HFF-Myc (cell line): ENCODE measurements at regions not wholly inside any gene's neighbourhood (a gene's known extent, or its start where the extent isn't known, plus 50 kb on each side); places are given as distances from the start of the nearest gene placed in this dataset.

Experiments used
- DNase-seq: peaks from one replicate; pipeline ENCODE4 v3.0.0-alpha.2; 2011; ENCODE audit warnings: low read depth; ENCODE audit errors: extremely low read depth
- H3K4me3 ChIP-seq: replicated peaks from 2 replicates; pipeline ENCODE4 v1.5.1; 2011; ENCODE audit warnings: low read depth, mild to moderate bottlenecking, control low read depth, low read length
- TF ChIP-seq, protein P1 (sequence below): IDR thresholded peaks from 2 replicates; pipeline ENCODE4 v1.5.1; 2012; ENCODE audit warnings: mild to moderate bottlenecking, low read depth, low read length, control low read depth; ENCODE audit errors: missing control alignments

DNA sequence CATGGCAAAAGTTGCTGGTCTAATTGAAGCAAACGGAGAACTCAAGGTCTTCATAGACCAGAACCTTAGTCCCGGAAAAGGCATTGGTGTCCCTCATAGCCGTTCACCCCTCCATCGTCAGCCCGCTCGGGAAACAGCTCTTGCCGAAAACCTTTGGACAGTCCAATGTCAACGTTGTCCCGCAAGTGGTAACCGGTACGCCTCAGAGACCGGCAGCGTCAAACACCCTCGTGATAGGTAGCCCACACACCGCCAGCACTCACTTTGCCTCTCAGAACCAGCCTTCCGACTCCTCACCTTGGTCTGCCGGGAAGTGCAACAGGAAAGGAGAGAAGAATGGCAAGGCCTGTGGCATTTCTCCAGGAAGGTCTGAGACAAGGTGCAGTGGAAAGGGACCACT is 351.3 kb upstream of the CAMK1G start:
- no peak overlapping the region for H3K4me3 ChIP-seq
- DNase-seq, result no peak
- TF ChIP-seq, protein P1, sequence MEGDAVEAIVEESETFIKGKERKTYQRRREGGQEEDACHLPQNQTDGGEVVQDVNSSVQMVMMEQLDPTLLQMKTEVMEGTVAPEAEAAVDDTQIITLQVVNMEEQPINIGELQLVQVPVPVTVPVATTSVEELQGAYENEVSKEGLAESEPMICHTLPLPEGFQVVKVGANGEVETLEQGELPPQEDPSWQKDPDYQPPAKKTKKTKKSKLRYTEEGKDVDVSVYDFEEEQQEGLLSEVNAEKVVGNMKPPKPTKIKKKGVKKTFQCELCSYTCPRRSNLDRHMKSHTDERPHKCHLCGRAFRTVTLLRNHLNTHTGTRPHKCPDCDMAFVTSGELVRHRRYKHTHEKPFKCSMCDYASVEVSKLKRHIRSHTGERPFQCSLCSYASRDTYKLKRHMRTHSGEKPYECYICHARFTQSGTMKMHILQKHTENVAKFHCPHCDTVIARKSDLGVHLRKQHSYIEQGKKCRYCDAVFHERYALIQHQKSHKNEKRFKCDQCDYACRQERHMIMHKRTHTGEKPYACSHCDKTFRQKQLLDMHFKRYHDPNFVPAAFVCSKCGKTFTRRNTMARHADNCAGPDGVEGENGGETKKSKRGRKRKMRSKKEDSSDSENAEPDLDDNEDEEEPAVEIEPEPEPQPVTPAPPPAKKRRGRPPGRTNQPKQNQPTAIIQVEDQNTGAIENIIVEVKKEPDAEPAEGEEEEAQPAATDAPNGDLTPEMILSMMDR, result no peak

GRCh38 chr1:209232759-209233158 is 350.8 kb upstream of the CAMK1G start:
- TF ChIP-seq, protein P1, result no peak
- no peak for DNase-seq
- H3K4me3 ChIP-seq, result no peak overlapping the region

DNA sequence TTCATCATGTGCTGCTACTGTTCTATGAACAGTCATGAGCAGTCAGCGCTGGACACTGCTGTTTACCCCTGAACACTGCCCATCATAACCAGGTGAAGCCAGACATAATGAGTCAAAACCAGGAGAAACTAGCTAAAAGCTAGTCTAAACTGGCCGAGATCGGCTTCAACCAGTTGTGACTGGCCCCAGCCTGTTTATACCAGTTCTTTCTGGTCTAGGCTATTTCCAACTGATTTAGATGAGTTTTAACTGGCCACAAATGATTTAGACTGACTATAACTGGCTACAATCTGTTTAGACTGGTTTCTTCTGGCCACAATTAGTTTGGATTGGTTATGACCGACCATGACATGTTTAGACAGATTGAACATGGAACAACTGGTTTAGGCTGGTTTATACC is 348.3 kb upstream of the CAMK1G start:
- TF ChIP-seq, protein P1, result no peak
- no peak overlapping the region for H3K4me3 ChIP-seq

DNA sequence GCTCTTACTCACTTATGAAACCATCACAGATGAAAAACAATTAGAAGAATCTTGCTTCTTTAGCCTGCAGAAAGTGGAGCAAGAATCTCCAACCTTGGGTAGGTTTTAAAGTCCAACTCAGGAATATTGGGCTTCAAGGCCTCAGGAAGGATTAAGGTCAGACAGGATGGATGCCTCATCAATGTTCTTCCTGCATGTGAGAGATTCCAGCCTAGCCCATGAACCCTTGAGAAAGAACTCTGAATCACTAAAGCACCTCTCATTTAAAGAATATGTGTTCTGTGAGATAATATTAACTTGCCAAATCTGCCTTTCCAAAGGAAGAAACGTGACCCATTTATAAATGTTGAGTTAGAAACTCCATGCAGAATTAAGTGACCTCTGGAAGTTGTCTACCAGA is 345.2 kb upstream of the CAMK1G start:
- TF ChIP-seq, protein P1, result no peak
- DNase-seq, result no peak

More for the DNA sequence above, 348.3 kb upstream of the CAMK1G start:
- DNase-seq, result no peak

DNA sequence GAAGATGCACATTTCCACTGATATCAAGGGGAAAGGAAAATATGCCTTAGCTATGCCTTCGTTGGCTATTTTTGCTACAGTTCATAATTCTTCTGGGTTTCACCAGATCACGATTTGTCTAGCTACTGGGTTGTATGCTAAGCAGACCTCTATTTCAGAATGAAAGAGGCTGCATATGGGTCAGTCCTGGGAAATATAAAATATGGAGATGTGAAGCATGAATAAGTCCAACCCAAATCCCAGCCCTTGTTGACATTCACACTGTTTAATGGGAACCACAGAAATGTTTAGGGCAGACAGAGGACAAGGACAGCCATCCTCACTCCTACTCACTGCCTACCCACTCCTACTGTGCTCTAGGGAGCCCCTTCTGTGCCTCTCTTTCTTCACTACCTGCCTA is 343.2 kb upstream of the CAMK1G start:
- TF ChIP-seq, protein P1, result no peak
- no peak for DNase-seq

More for the DNA sequence above, 345.2 kb upstream of the CAMK1G start:
- no peak overlapping the region for H3K4me3 ChIP-seq

GRCh38 chr1:209241487-209241886 is 342.0 kb upstream of the CAMK1G start:
- H3K4me3 ChIP-seq, result no peak overlapping the region
- no peak for DNase-seq
- TF ChIP-seq, protein P1, result no peak

More for the DNA sequence above, 343.2 kb upstream of the CAMK1G start:
- H3K4me3 ChIP-seq, result no peak overlapping the region

DNA sequence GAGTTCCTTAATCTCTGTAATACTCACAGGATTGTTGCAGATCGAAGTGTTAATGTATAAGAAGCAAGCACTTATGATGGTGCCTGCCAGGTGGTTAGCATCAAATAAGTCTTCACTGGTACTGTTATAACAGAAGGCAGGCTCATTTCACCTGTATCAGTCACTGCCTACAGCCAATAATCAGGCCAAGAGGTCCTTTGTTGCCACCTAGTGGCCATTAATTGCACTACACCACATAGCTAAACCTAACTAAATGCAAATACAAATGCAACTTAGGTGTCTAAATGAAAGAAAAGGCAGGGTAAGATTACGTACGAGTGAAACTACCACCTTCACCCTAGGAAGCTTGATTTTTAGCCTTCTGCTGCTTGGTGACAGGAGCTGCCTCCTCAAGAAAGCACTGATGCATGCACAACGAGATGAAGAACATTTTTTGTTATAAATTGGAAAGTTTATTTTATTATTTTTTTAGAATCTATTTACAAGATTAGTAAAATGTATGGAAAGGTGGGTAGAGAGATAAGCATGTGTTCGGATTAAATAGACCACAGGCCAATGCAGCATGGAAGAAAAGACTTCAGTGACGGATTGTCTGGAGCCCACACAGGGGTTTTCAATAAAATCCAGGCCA is 334.8 kb upstream of the CAMK1G start:
- no peak overlapping the region for H3K4me3 ChIP-seq
- peak; percentile 26 for DNase-seq
- TF ChIP-seq, protein P1, result peak; percentile 85
